Stimulated activated CD4-positive, alpha-beta T cell treated with anti-CD3 and anti-CD28 coated beads, Interleukin-12 subunit alpha, Interleukin-12 subunit beta, amount 100 ng/mL, for 48 hours (primary cell): ENCODE measurements at regions not wholly inside any gene's neighbourhood (a gene's known extent, or its start where the extent isn't known, plus 50 kb on each side); places are given as distances from the start of the nearest gene placed in this dataset.
A peak's percentile ranks its signal among the peaks of the same experiment; 100 is the strongest.
"Not testable (repeated sequence)": the region's sequence is repeated elsewhere in the genome, so short reads cannot be mapped to it uniquely, and the experiment has no call there.

Experiments used
- DNase-seq, 3 donors: peaks; one replicate each; pipeline ENCODE4 v3.0.0-alpha.2; 2020; ENCODE audit warnings: low read depth in 2 of 3, low spot score in 1 of 3

DNA sequence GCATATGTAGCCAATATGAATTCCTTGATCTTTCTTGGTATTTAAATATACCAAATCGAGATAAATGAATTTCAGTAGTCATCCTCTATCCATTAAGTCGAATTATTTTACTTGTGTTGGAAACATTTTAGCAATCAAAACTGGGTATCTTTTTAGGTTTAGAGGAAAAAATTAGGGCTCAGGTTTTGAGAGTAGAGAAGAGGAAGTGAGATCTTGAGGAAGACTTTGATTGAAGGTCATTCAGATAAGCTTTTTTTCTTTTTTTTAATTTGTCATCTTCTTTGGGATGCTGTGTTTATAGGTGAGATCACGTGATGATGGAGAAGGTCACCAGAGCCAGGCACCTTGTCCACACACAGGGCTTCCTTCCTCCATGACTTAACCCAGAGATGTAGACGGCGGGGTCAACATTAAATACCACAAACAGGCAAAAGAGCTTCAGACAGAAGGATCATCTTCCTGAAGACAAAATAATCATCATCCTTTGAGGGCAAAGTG lies 750.1 kb downstream of the RNF144A start:
- no peak for DNase-seq

DNA sequence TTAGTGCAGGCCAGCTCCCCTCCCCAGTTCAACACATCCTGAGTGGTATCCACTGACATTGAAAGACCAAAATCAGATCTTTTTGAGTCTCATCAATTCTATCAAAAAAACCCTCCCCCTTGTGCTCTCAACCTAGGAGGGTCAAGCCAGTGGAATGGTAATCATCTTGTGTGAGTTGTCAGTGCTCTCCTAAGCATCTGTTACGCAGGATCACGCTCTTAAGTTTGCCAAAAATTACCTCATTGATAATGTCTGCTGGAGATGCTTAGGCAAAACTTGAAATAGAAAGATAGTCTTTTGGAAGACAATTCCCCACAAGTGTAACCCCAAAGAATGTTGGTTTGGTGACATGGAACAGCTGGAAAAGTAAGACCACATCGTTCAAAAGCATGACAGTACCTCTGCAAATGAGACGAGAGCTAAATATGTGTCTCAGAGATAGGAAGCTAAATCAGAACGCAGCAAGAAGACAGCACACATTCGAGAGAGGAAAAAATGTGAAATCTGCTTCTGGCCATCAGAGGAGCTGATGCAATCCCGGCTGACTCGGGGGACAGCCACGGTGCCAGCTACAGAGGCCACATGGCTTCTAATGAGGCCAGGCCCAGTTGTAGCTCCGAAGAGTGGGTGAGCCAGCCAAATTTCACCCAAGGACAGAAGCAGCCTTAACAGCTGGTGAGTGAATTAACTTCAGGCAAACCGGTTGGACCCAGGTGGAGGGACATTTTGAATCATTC lies 753.9 kb downstream of the RNF144A start:
- no peak for DNase-seq

- DNase-seq = peak; percentile 51 to 54 (median 53)
Observed at GRCh38 chr2:7672027-7672684, 754.9 kb downstream of the RNF144A start.

DNA sequence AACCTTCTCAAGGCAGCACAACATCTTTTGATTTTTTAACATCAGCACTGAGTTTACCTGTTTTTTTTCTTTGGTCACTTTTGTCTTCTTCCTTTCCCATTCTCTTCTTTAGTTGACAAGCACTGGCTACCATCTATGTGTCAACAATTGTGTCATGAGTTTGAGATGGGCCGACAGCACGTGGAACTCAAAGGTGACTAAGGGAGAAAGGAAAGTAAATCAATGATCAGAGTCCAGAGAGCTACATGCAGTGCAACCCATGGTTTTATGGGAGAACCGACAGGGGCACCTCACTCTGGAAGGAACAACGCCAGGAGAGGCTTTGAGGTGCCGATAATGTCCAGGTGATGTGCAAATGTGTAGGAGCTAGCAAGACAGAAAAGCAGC lies 755.5 kb downstream of the RNF144A start:
- no peak for DNase-seq

- no peak for DNase-seq
Observed at GRCh38 chr2:7673101-7673500, 755.9 kb downstream of the RNF144A start.

DNA sequence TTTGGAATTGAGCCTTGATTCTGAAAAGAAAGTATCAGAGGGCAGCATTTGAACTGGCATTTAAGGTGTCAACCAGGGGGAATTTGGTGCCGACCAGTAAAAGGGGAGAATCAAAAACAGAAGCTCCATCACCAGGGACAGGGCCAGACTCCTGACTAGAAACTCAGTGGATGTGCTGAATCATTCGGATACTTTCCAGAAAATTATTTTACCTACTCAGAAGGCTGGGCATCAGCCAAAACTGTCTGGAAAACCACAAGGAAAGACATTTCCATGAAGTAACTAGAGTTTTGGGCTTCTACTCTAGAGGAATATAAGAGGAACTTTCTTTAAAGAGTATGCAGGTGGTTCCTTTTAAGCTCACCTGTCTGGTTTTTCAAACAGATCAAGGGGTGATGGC lies 756.6 kb downstream of the RNF144A start:
- no peak for DNase-seq

- DNase-seq = no peak
Observed at GRCh38 chr2:7674606-7675005, 757.4 kb downstream of the RNF144A start.

- no peak for DNase-seq
Observed at GRCh38 chr2:7676714-7677113, 759.5 kb downstream of the RNF144A start.

- DNase-seq = no peak
Observed at GRCh38 chr2:7681881-7682461, 764.8 kb downstream of the RNF144A start.

- no peak for DNase-seq
Observed at GRCh38 chr2:7683196-7683595, 766.0 kb downstream of the RNF144A start.

GRCh38 chr2:7683708-7684107 lies 766.5 kb downstream of the RNF144A start:
- no peak for DNase-seq

DNA sequence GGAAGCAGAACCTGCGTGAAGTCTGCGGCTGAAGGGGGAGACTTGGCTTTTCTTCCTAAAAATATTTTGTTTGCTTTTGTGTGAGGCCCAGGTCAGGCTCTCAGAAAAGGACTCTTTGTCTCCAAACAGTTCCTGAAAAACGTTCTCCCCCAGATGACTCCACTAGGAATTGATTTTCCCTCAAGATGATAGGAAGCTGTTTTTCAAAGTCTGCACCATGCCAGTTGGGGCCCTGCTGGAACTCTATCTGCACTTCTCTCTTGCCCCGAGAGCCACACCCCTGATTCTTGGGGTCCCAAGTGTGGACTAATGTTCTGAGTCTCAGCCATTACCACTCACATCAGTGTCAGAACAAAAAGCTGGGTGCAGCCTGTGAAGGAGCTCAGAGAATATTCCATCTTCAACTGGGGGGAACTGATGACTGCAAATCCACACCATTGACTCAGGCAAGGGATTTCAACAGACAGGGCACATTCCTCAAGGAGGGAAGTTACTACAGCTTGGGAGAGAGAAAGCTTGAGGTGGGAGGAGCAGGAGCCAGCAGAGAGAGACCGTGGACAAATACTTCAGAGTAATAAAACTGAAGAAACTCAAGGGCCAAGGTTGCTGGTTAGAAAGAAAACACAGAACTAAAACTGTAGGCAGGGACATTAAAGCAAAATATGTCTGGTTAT lies 768.3 kb downstream of the RNF144A start:
- DNase-seq = no peak

DNA sequence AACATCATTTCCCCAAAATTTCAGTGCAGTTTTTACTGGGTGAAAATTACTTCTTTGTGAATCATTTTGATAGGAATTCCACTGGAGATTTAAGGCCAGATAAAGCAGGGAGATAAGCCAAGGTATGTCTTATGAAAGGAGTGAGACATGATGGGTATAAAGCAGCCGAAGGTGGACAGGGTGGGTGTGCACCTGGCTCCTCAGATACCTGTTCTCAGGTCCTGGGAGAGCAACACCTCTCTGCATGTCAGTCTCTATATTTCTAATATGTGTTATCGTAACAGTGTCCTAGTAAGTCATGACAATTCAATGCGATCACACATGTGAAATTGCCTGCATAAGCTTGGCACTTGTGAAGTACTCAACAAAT lies 768.8 kb downstream of the RNF144A start:
- DNase-seq = no peak

DNA sequence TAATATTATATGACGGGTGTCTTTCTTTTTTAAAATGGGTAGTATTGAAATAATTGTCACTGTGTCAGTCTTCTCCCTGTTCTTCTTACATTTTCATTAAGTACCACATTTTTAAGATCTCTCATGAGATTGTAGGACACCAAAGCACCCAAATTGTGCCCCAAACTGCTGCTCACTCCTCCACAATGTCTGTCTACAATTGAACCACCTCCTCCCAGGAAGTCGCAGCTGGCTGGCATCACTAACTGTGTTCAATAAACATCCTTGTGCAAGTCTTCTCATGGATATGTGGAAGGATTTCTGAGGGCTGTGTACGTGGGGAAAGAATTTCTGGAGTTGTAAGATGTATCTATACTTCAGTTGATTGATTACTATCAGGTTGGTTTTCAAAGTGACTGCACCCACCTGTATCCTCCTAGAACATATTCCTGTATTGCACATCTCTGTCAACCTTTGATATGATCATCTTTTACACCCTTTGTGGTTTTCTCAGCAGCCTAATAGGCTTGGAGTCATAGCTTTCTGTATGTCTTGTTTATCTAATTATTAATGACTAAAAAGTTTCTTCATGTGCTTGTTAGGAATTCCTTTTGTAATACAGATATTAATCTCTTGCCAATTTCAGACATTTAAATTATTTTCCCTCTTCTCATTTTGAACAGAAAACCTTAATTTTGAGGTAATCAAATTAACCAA lies 774.9 kb downstream of the RNF144A start:
- DNase-seq = no peak

- DNase-seq = no peak
Observed at GRCh38 chr2:7692657-7693161, 775.5 kb downstream of the RNF144A start.

DNA sequence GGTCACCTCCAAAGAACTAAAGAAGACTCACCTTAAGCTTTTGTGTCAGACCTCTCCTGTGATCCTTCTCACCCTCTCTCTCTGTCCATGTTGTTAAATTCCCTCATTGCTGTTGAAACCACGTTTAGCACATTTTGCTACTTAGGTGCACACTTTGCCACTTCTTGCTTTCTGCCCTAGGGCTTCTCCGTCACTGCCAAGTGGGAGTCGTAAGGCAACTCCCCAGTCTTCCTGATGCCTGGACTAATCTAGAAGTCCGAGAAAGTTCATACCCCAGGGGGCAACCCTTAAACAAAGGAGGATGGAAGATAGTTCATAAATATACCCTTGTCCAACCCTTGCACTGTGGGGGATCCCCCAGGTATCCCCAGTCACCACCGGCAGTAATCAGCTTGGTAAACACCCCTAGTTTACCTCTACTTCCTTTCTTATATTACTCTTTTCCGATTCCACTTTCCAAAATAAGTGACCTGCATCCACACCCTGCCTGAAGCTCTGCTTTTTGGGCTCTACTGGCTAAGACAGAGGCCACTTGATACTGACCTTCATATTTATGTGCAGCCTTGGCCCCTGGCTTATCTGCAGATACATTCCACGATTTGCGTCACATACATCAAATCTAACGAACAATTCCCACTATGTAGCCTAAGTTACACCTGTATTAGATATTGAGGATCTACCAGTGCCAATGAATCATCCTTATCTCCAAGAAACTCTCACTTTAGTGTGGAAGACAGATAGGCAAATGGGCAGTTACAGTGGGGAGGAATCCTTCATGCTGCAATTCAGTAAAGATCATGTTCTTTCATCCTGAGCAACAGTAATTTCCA lies 776.2 kb downstream of the RNF144A start:
- no peak for DNase-seq

DNA sequence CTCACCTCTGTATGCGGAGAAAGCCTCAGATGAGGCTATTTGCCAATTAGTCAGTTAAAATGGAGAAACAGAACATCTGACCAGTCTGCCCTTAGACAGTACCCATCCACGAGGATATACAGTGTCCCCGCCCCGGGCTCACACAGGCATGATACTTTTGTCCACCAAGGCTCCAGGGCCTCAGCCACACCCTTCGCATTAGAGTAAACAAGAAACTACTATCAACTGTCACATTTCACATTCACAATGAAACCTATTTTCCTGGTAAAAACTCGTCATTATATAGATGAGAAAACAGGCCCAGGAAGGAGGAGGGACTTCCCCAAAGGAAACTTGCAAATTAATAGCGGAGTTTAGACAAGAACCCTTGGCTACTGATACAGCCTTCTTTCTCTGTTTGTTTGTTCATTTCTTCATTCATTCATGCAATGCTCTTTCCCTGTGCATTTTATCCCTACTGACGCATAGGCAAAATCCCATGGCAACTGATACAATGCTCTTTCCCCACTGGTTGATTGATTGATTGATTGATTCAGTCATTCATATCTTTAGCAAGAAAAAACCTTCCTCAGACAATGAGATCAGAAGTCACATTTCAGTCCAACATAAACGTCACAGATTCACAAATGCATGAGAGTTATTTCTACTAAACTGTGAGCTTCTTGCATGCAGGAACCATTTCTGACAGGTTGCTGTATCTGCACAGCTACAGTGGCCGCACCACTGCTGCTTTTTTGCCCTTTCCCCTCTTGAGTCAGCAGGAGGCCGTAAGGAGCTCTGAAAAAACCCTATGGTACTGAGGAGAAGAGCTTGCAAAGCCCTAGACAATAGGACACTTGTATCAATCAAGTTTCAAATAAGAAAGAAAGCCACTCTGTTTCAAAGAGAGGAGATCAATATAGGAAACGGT lies 777.1 kb downstream of the RNF144A start:
- no peak for DNase-seq

DNA sequence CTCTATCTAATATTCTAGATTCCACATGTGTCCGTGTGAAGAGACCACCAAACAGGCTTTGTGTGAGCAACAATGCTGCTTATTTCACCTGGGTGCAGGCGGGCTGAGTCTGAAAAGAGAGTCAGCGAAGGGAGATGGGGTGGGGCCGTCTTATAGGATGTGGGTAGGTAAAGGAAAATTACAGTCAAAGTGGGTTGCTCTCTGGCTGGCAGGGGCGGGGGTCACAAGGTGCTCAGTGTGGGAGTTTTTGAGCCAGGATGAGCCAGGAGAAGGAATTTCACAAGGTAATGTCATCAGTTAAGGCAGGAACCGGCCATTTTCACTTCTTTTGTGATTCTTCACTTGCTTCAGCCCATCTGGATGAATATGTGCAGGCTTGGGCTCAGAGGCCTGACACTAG lies 779.3 kb downstream of the RNF144A start:
- not testable (repeated sequence) for DNase-seq

GRCh38 chr2:7697052-7697451 lies 779.8 kb downstream of the RNF144A start:
- no peak for DNase-seq
